ENCODE measurements at regions not wholly inside any gene's neighbourhood (a gene's known extent, or its start where the extent isn't known, plus 50 kb on each side); places are given as distances from the start of the nearest gene placed in this dataset.
A peak's percentile ranks its signal among the peaks of the same experiment; 100 is the strongest.

- DNase-seq (ENCODE audit: low spot score), result no peak
- in situ Hi-C loops (cut with HindIII; ENCODE audit: low sequenced_read_pairs), result no loop called here
Measured at GRCh38 chr13:72204291-72204690, 337.3 kb upstream of the DACH1 start.

GRCh38 chr13:72201726-72202125 is 334.7 kb upstream of the DACH1 start:
- in situ Hi-C loops (cut with HindIII; ENCODE audit: low sequenced_read_pairs), result no loop called here
- DNase-seq (ENCODE audit: low spot score), result no peak

GRCh38 chr13:72199640-72200039 is 332.6 kb upstream of the DACH1 start:
- in situ Hi-C loops (cut with HindIII; ENCODE audit: low sequenced_read_pairs), result no loop called here
- DNase-seq (ENCODE audit: low spot score), result no peak

GRCh38 chr13:72198967-72199560 is 332.1 kb upstream of the DACH1 start:
- DNase-seq (ENCODE audit: low spot score), result no peak
- in situ Hi-C loops (cut with HindIII; ENCODE audit: low sequenced_read_pairs), result no loop called here

- DNase-seq (ENCODE audit: low spot score), result no peak
Measured at GRCh38 chr13:72198042-72198441, 331.0 kb upstream of the DACH1 start.

GRCh38 chr13:72195044-72195704 is 328.2 kb upstream of the DACH1 start:
- no peak for DNase-seq (ENCODE audit: low spot score)
- in situ Hi-C loops (cut with HindIII; ENCODE audit: low sequenced_read_pairs), result no loop called here

More at GRCh38 chr13:72198042-72198441, 331.0 kb upstream of the DACH1 start:
- in situ Hi-C loops (cut with HindIII; ENCODE audit: low sequenced_read_pairs), result no loop called here

- in situ Hi-C loops (cut with HindIII; ENCODE audit: low sequenced_read_pairs), result no loop called here
- no peak for DNase-seq (ENCODE audit: low spot score)
Measured at GRCh38 chr13:72194523-72194922, 327.5 kb upstream of the DACH1 start.

- in situ Hi-C loops (cut with HindIII; ENCODE audit: low sequenced_read_pairs), result no loop called here
Measured at GRCh38 chr13:72186730-72187422, 319.9 kb upstream of the DACH1 start.

GRCh38 chr13:72185776-72186175 is 318.8 kb upstream of the DACH1 start:
- DNase-seq (ENCODE audit: low spot score), result no peak
- in situ Hi-C loops (cut with HindIII; ENCODE audit: low sequenced_read_pairs), result no loop called here

More at GRCh38 chr13:72186730-72187422, 319.9 kb upstream of the DACH1 start:
- no peak for DNase-seq (ENCODE audit: low spot score)

GRCh38 chr13:72181661-72182060 is 314.7 kb upstream of the DACH1 start:
- DNase-seq (ENCODE audit: low spot score), result no peak
- in situ Hi-C loops (cut with HindIII; ENCODE audit: low sequenced_read_pairs), result no loop called here

GRCh38 chr13:72180253-72180952 is 313.4 kb upstream of the DACH1 start:
- no peak for DNase-seq (ENCODE audit: low spot score)
- in situ Hi-C loops (cut with HindIII; ENCODE audit: low sequenced_read_pairs), result no loop called here

- no peak for DNase-seq (ENCODE audit: low spot score)
Measured at GRCh38 chr13:72174549-72174948, 307.5 kb upstream of the DACH1 start.

GRCh38 chr13:72170571-72170970 is 303.6 kb upstream of the DACH1 start:
- no peak for DNase-seq (ENCODE audit: low spot score)
- in situ Hi-C loops (cut with HindIII; ENCODE audit: low sequenced_read_pairs), result no loop called here

More at GRCh38 chr13:72174549-72174948, 307.5 kb upstream of the DACH1 start:
- in situ Hi-C loops (cut with HindIII; ENCODE audit: low sequenced_read_pairs), result no loop called here

GRCh38 chr13:72168126-72168855 is 301.3 kb upstream of the DACH1 start:
- no peak for DNase-seq (ENCODE audit: low spot score)
- in situ Hi-C loops (cut with HindIII; ENCODE audit: low sequenced_read_pairs), result no loop called here

GRCh38 chr13:72166102-72166650 is 299.2 kb upstream of the DACH1 start:
- in situ Hi-C loops (cut with HindIII; ENCODE audit: low sequenced_read_pairs), result no loop called here
- no peak for DNase-seq (ENCODE audit: low spot score)

GRCh38 chr13:72165276-72165675 is 298.3 kb upstream of the DACH1 start:
- DNase-seq (ENCODE audit: low spot score), result no peak
- in situ Hi-C loops (cut with HindIII; ENCODE audit: low sequenced_read_pairs), result no loop called here

GRCh38 chr13:72164811-72165210 is 297.8 kb upstream of the DACH1 start:
- in situ Hi-C loops (cut with HindIII; ENCODE audit: low sequenced_read_pairs), result no loop called here
- DNase-seq (ENCODE audit: low spot score), result no peak

- in situ Hi-C loops (cut with HindIII; ENCODE audit: low sequenced_read_pairs), result no loop called here
- peak; percentile 9 for DNase-seq (ENCODE audit: low spot score)
Measured at GRCh38 chr13:72163678-72164077, 296.7 kb upstream of the DACH1 start.

- no peak for DNase-seq (ENCODE audit: low spot score)
- in situ Hi-C loops (cut with HindIII; ENCODE audit: low sequenced_read_pairs), result no loop called here
Measured at GRCh38 chr13:72160977-72161376, 294.0 kb upstream of the DACH1 start.

Measured in G401 (cell line).